ENCODE measurements at regions not wholly inside any gene's neighbourhood (a gene's known extent, or its start where the extent isn't known, plus 50 kb on each side); places are given as distances from the start of the nearest gene placed in this dataset.

- TF ChIP-seq CTCF (IDR thresholded peaks at IDR 0.05; ENCODE audit: low read depth), result no peak
Observed at GRCh38 chr1:105632342-105633196, 1423.9 kb upstream of the PRMT6 start.

DNA sequence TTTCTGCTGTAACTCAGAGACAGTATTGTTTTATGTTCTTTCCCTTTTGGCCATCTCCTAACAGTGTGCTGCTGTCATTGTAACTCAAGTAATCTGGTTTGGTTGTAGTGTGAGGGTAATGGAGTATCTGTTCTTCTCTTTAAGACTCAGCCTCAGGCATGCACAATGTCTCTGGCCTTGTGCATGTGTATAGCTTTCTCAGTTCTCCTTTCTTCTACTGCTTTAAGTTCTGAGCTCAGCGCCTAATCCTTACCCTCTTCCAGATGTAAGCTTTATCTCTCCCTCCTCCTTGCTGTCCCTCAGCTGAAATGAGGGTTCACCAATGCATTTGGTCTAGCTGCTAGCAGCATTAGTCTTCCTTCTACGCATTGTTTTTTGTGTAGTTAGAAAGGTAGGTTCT, 1420.4 kb upstream of the PRMT6 start:
- TF ChIP-seq CTCF (IDR thresholded peaks at IDR 0.05; ENCODE audit: low read depth), result no peak

DNA sequence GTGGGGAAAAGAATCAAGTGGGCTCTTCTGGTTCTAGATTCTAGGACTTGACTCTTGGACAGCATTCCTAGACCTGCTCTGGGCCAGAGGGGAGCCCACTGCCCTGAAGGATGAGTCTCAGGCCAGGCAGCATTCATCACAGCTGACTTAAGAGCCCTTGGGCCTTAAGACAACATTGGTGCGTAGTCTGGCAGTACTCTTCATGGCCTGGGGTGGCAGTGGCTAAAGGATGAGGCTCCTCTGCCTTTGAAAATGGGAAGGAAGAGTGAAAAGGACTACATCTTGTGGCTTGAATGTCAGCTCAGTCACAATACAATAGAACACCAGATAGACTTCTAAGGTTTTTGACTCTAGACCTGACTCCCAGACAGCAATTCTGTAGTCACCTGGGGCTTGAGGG, 1415.1 kb upstream of the PRMT6 start:
- no peak for TF ChIP-seq CTCF (IDR thresholded peaks at IDR 0.05; ENCODE audit: low read depth)

DNA sequence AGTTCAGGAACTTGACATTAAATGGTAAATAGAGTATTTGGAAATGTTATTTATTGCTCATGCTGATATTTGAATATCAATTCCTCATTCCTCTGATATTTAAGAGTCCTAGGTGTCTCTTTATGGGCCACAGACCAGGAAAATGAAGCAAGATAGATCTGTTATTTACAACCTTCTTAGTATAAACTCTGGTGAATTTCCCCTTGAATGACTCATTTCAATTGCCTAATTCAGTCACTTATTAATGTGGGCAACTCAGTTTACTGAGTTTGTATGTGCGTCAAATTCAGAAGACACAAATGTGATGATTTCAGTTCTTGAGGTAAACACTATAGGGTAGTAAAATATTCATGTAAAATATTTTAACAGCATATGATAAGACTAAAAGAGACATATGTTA, 1404.4 kb upstream of the PRMT6 start:
- TF ChIP-seq CTCF (IDR thresholded peaks at IDR 0.05; ENCODE audit: low read depth), result no peak

GRCh38 chr1:105655032-105655431, 1401.4 kb upstream of the PRMT6 start:
- no peak for TF ChIP-seq CTCF (IDR thresholded peaks at IDR 0.05; ENCODE audit: low read depth)

GRCh38 chr1:105664495-105664894, 1392.0 kb upstream of the PRMT6 start:
- TF ChIP-seq CTCF (IDR thresholded peaks at IDR 0.05; ENCODE audit: low read depth), result no peak

GRCh38 chr1:105678334-105678733, 1378.1 kb upstream of the PRMT6 start:
- no peak for TF ChIP-seq CTCF (IDR thresholded peaks at IDR 0.05; ENCODE audit: low read depth)
